Amniotic epithelial cell (primary cell): ENCODE measurements at regions not wholly inside any gene's neighbourhood (a gene's known extent, or its start where the extent isn't known, plus 50 kb on each side); places are given as distances from the start of the nearest gene placed in this dataset.
"Not testable (repeated sequence)": the region's sequence is repeated elsewhere in the genome, so short reads cannot be mapped to it uniquely, and the experiment has no call there.

Experiments used
- DNase-seq: peaks from one replicate; pipeline ENCODE4 v3.0.0-alpha.2; 2010; ENCODE audit warnings: low read depth

GRCh38 chr1:67907467-67907866, 74.2 kb upstream of the GNG12 start:
- DNase-seq: peak; percentile 86

- not testable (repeated sequence) for DNase-seq
Measured at GRCh38 chr1:67906015-67906414, 72.7 kb upstream of the GNG12 start.

- not testable (repeated sequence) for DNase-seq
Measured at GRCh38 chr1:67902546-67903223, 69.4 kb upstream of the GNG12 start.

- DNase-seq: peak; percentile 49
Measured at GRCh38 chr1:67898033-67898726, 64.9 kb upstream of the GNG12 start.

- DNase-seq: peak; percentile 77
Measured at GRCh38 chr1:67897270-67897949, 64.1 kb upstream of the GNG12 start.

GRCh38 chr1:67896826-67897225, 63.6 kb upstream of the GNG12 start:
- no peak for DNase-seq

GRCh38 chr1:67894981-67895735, 61.9 kb upstream of the GNG12 start:
- DNase-seq: no peak

GRCh38 chr1:67893126-67893495, 59.8 kb upstream of the GNG12 start:
- DNase-seq: no peak

- DNase-seq: no peak
Measured at GRCh38 chr1:67892476-67893125, 59.3 kb upstream of the GNG12 start.

- DNase-seq: no peak
Measured at GRCh38 chr1:67890857-67891256, 57.6 kb upstream of the GNG12 start.

- peak; percentile 82 for DNase-seq
Measured at GRCh38 chr1:67889953-67890567, 56.8 kb upstream of the GNG12 start.

- no peak for DNase-seq
Measured at GRCh38 chr1:67889466-67889865, 56.2 kb upstream of the GNG12 start.

- DNase-seq: peak; percentile 52
Measured at GRCh38 chr1:67888216-67889106, 55.2 kb upstream of the GNG12 start.

GRCh38 chr1:67887146-67887545, 53.9 kb upstream of the GNG12 start:
- no peak for DNase-seq

- DNase-seq: no peak
Measured at GRCh38 chr1:67886076-67886475, 52.8 kb upstream of the GNG12 start.

- peak; percentile 76 for DNase-seq
Measured at GRCh38 chr1:67883069-67883468, 49.8 kb upstream of the GNG12 start.
